Naive thymus-derived CD8-positive, alpha-beta T cell (primary cell): ENCODE measurements at regions not wholly inside any gene's neighbourhood (a gene's known extent, or its start where the extent isn't known, plus 50 kb on each side); places are given as distances from the start of the nearest gene placed in this dataset.

Experiments used
- ATAC-seq, 2 donors: fragments of 150-1000 bp; cut with Tn5 transposase in 1 of 2; sonication (Bioruptor Pico), chemical (Tn5 transposase) in 1 of 2; 1 replicate in 1 of 2; 2 replicates in 1 of 2; pipeline ENCODE4 v1.10.0; 2021; ENCODE audit warnings: mild to moderate bottlenecking in 2 of 2, moderate library complexity in 2 of 2
- POLR2A ChIA-PET: fragments of 350-600 bp; sonication (Branson Sonifier 250); formaldehyde crosslinking; loops from one replicate; lab custom pipeline; 2021; ENCODE audit warnings: antibody characterized with exemption; lab: Charles Lee
- DNase-seq, 10 donors: peaks; one replicate each; pipeline versions ENCODE4 v3.0.0 to v3.0.0-alpha.2; 2020 to 2022
- H3K27ac Mint-ChIP-seq, 10 donors: one replicate each; pipeline ENCODE4 v1.8.0; 2020 to 2022; ENCODE audit warnings: mild to moderate bottlenecking in 10 of 10, mixed read lengths in 10 of 10, moderate library complexity in 4 of 10, inconsistent platforms in 1 of 10
- H3K27me3 Mint-ChIP-seq, 5 donors: one replicate each; pipeline ENCODE4 v1.8.0; 2021 to 2022; ENCODE audit warnings: mixed read lengths in 5 of 5
- H3K36me3 Mint-ChIP-seq, 3 donors: one replicate each; pipeline ENCODE4 v1.8.0; 2020 to 2022; ENCODE audit warnings: mixed read lengths in 3 of 3, mild to moderate bottlenecking in 2 of 3, inconsistent platforms in 1 of 3
- H3K4me1 Mint-ChIP-seq, 4 donors: one replicate each; pipeline ENCODE4 v1.8.0; 2021 to 2022; ENCODE audit warnings: mixed read lengths in 4 of 4
- H3K4me3 Mint-ChIP-seq, 10 donors: one replicate each; pipeline ENCODE4 v1.8.0; 2020 to 2022; ENCODE audit warnings: mild to moderate bottlenecking in 10 of 10, mixed read lengths in 10 of 10, moderate library complexity in 6 of 10, inconsistent platforms in 1 of 10
- H3K9me3 Mint-ChIP-seq, 9 donors: one replicate each; pipeline ENCODE4 v1.8.0; 2020 to 2022; ENCODE audit warnings: mixed read lengths in 9 of 9, mild to moderate bottlenecking in 3 of 9, inconsistent platforms in 1 of 9, moderate library complexity in 1 of 9

DNA sequence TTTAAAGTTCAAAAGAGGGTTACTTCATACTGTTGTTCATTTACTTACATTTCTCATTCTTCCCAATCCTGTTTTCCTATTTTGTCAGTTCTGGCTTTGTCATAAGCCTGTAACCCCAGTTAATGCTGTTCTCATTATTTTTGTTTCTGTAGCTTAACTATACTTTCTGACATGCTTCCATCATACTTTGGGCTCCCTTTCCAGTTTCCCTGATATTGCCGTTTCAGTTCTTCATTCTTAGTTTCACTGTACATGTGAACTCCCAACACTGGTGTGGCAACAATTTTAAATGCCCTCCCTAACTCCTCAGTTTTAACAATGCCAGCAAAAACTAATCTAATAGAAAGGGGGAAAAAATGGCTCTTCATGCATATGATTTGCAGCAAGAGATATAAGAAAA is 456.7 kb downstream of the LMO4 start:
- no peaks in the 10 kb centered on the region for H3K9me3 Mint-ChIP-seq
- no peak for ATAC-seq
- no peaks in the 10 kb centered on the region for H3K36me3 Mint-ChIP-seq
- no peak for DNase-seq
- no peaks in the 10 kb centered on the region for H3K4me1 Mint-ChIP-seq
- POLR2A ChIA-PET, result no interaction called here
- no peak overlapping the region for H3K27ac Mint-ChIP-seq
- H3K27me3 Mint-ChIP-seq, result peaks cover 0 to 15% (median 2%) of the 10 kb centered on the region in 5 donors
- no peak overlapping the region for H3K4me3 Mint-ChIP-seq

DNA sequence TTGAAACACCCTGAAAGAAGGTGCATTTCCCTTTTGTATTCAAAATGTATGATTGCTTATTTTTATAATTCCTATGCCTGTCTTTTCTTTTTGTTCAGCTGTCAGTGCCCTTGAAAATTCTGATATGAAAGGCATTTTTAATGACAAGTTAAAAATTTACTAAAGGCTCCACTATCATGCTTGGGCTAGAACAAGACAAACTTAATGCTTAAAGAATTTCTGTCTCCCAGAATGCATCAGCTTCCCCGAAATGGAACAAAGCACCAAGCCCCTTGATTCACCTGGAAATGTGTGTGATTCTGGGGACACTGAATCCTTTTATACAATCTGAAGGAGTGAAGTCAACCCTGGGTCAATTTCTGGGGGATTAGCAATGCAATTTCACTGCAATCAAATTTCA is 457.5 kb downstream of the LMO4 start:
- Mint-ChIP-seq H3K9me3 (no peaks in the 10 kb centered on the region), H3K27ac (no peak overlapping the region), H3K4me1 (no peaks in the 10 kb centered on the region), H3K36me3 (no peaks in the 10 kb centered on the region), H3K4me3 (no peak overlapping the region), H3K27me3 (peaks cover 0 to 15% (median 2%) of the 10 kb centered on the region in 5 donors)
- POLR2A ChIA-PET, result no interaction called here
- no peak for ATAC-seq
- no peak for DNase-seq

DNA sequence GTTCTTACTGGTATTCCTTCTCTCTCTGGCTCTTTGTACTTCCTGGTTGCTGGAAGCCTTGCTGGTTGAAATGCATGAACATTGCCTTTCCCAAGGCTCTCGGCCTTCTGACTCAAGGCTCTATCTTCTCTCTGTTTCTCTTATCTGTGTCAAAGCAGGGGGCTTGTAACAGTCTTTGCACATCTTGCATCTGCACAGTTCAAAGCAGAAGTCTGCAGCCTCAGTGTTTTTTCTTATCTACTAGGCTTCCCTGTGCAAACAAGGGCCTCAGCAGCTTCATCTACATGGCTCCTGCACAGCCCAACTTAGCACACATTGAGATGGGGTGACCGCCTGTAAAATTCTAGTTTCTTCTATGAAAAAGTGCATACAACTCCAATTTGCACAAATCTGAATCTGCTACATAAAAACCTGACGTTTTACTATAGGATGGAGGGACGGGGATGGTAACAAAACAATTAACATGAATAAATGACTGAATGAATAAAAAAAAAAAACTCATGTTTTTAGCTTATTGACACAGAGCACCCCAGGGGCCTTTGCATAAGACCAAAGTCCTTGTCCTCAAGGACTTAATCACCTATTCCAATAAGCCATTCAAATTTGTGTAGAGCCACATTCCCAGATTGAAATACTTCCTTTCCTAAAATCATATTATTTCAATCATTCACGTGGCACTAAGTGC is 458.3 kb downstream of the LMO4 start:
- no peaks in the 10 kb centered on the region for H3K4me1 Mint-ChIP-seq
- ATAC-seq (no peak), DNase-seq (no peak)
- H3K36me3 Mint-ChIP-seq, result no peaks in the 10 kb centered on the region
- POLR2A ChIA-PET, result no interaction called here
- no peak overlapping the region for H3K4me3 Mint-ChIP-seq
- peaks cover 0 to 15% (median 2%) of the 10 kb centered on the region in 5 donors for H3K27me3 Mint-ChIP-seq
- H3K27ac Mint-ChIP-seq, result no peak overlapping the region
- peaks cover 0 to 1% (median 0%) of the 10 kb centered on the region in 9 donors for H3K9me3 Mint-ChIP-seq

DNA sequence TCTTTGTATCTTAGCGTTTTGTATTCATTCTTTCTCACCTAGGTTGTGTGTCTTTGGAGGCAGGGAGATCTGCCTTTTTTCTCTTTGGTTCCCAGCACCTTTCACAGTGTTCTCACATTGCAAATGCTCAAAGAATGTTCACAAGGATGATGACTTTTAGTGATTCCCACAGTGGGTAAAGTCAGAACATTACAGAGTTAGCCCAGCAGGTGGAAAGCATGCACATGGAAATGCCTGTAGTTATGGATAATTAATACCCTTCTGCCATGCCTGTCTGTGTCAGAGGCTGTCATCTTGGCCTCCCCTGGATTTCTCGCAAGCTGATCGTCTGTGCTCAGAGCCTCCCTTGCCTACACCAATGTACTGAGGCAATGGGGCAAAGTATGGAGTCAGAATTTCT is 458.9 kb downstream of the LMO4 start:
- Mint-ChIP-seq H3K4me1 (no peaks in the 10 kb centered on the region), H3K27me3 (peaks cover 0 to 15% (median 2%) of the 10 kb centered on the region in 5 donors), H3K4me3 (no peak overlapping the region), H3K36me3 (no peaks in the 10 kb centered on the region), H3K27ac (no peak overlapping the region), H3K9me3 (peaks cover 0 to 1% (median 0%) of the 10 kb centered on the region in 9 donors)
- no peak for DNase-seq
- POLR2A ChIA-PET, result no interaction called here
- ATAC-seq, result no peak

DNA sequence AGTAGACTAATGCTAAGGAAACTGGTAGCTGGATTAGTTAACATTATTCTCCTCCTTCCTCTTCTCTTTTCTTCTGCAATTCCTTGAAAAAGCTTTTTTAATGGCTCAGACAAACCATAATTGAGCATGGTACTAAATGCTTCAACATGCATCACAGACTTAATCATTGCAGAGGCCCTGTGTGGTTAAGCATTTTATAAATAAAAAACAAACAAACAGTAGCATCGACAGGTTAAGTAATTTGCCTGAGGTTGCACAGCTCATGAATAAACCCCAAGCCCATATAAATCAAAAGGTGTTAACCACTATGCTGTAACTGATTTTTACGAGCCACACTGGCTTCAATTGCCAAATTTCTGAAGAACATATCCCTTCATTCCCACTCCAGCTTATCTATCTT is 462.1 kb downstream of the LMO4 start:
- ATAC-seq, result no peak
- H3K27ac Mint-ChIP-seq, result no peak overlapping the region
- POLR2A ChIA-PET, result no interaction called here
- H3K9me3 Mint-ChIP-seq, result peaks cover 0 to 1% (median 0%) of the 10 kb centered on the region in 9 donors
- DNase-seq, result no peak
- H3K36me3 Mint-ChIP-seq, result no peaks in the 10 kb centered on the region
- no peaks in the 10 kb centered on the region for H3K4me1 Mint-ChIP-seq
- peaks cover 0 to 4% (median 0%) of the 10 kb centered on the region in 5 donors for H3K27me3 Mint-ChIP-seq
- H3K4me3 Mint-ChIP-seq, result no peak overlapping the region

DNA sequence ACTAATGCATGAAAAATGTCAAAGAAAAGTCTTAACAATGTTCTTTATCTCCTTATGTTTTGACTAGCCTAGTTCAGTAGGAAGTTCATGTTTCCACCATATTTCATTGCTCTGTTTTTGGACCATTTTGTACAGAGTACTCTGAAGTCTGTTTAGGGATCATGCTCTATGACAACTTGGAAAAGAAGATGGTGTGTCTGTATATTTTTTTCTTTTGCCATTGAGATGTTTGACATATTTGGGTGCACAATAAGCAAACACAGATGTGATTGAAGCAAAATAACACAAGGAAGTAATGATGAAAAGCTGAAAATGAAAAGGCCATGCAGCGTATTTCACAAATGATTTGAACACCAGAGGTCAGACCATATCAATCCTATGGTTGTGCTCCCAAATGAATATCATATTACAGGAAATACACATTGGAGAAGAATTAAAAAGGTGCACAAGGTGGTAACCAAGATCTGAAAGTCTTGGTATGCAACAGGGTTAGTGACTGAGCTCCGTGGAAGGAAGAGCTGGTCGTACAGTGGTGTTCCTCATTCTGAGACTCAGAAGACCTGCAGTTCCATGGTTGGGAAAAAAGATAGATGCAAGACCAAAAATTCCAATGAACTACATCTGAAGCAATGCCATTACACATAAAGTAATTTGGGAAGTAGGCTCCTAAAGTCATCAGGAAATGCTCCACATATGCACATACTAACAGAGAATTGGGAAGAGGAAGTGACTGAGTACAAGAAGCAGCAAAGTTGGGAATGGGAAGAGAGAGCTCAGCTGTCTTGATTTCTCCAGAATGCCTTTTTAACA is 463.5 kb downstream of the LMO4 start:
- POLR2A ChIA-PET, result no interaction called here
- Mint-ChIP-seq H3K27me3 (no peaks in the 10 kb centered on the region), H3K4me3 (no peak overlapping the region), H3K36me3 (no peaks in the 10 kb centered on the region), H3K9me3 (peaks cover 0 to 1% (median 0%) of the 10 kb centered on the region in 9 donors), H3K27ac (no peak overlapping the region), H3K4me1 (no peaks in the 10 kb centered on the region)
- DNase-seq (no peak), ATAC-seq (no peak)

DNA sequence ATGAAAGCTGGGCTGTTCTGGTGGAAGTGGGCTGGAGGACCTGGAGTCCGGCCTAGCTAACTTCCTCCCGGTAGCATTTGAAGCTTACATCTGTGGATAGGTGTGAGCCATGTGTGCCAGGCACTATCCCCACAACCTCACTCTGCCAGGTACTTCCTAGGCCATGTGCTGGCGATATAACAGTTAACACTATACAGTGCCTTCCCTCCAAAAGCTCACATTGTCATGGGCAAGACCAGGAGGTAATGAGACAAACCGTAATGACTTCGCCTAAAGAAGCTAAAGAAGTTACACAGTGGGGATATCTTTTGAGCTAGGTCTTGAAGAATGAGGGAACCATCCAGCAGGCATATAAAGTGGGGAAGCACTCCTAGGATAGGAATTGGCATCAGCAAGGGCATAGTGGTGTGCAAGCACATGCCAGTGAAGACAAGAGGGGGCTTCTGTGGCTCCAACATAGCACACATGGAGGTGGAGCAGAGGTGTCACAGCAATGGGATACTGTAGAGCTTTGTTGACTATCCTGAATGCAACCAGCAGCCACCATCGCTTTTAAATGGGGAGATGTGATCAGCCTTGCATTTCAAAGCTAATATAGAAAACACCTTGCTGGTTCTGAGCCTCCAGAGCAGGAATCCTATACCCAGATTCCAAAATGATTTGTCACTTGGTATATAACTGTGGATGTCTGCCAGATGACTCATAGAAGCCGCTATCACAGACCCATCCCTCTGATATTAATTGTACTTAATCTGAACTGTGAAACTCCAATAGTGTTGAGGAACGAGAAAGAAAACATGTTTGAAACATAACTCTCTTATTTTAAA is 466.3 kb downstream of the LMO4 start:
- peaks cover 0 to 1% (median 0%) of the 10 kb centered on the region in 9 donors for H3K9me3 Mint-ChIP-seq
- ATAC-seq, result no peak
- no peak for DNase-seq
- H3K36me3 Mint-ChIP-seq, result no peaks in the 10 kb centered on the region
- H3K4me3 Mint-ChIP-seq, result no peak overlapping the region
- POLR2A ChIA-PET, result no interaction called here
- no peaks in the 10 kb centered on the region for H3K4me1 Mint-ChIP-seq
- peaks cover 0 to 10% (median 5%) of the 10 kb centered on the region in 5 donors for H3K27me3 Mint-ChIP-seq
- H3K27ac Mint-ChIP-seq, result no peak overlapping the region

DNA sequence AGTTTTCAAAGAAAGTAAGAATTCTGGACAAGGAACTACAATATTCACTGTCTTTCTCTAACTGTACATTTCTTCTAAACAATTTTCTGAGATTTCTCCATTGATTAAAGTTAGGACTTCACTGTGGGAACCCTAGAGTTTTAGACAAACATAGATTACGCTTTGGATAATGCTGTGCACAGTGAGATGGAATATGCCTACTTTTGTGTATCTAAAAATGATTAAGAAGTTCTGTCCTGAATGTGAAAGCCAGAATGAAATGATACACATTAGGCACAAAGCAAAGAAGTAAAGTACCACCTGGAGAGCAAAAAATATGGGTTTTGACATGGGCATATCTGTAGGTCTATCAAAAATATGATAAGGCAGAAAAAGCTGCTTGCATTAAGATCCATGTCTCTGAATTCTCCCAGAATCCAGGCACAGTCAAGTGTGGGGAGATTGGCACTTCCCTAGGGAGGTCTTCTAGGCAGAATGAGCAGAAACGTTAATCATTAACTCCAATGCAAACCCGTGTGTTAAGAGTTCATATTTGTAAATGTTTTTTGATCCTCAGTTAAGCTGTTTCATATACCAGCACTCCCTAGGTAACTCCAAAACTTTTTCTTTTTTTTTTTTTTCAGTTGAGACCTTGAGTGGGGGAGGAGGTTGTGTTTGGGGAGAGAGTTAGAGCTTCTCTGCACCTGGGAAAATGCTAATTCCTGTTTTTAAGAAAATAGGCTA is 467.1 kb downstream of the LMO4 start:
- peaks cover 0 to 12% (median 5%) of the 10 kb centered on the region in 5 donors for H3K27me3 Mint-ChIP-seq
- no peak overlapping the region for H3K4me3 Mint-ChIP-seq
- no peaks in the 10 kb centered on the region for H3K36me3 Mint-ChIP-seq
- no peak overlapping the region for H3K27ac Mint-ChIP-seq
- H3K9me3 Mint-ChIP-seq, result peaks cover 0 to 1% (median 0%) of the 10 kb centered on the region in 9 donors
- DNase-seq (no peak), ATAC-seq (no peak)
- POLR2A ChIA-PET, result no interaction called here
- no peaks in the 10 kb centered on the region for H3K4me1 Mint-ChIP-seq

DNA sequence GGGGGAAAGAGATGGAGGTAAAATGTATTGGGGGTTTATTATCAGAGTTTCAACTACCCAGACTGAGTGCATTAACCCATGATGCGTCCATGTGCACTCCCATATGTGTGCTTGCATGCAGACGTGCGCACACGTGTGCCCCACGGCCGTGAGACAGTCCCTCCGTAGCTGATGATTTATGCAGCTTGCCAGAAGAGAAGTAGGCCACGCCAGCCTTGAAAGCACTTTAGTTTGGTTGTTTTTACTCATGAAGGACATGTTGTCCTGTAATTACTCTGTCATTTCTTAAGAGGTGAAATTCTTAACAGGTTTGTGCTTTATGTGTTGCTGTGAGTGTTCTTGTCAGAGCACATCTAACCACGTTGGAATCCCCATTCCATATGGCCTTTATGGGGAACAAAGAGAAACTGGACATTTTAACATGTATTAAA is 467.8 kb downstream of the LMO4 start:
- H3K27me3 Mint-ChIP-seq, result peaks cover 0 to 13% (median 5%) of the 10 kb centered on the region in 5 donors
- ATAC-seq, result no peak
- H3K36me3 Mint-ChIP-seq, result no peaks in the 10 kb centered on the region
- POLR2A ChIA-PET, result no interaction called here
- no peaks in the 10 kb centered on the region for H3K4me1 Mint-ChIP-seq
- no peak overlapping the region for H3K4me3 Mint-ChIP-seq
- no peaks in the 10 kb centered on the region for H3K9me3 Mint-ChIP-seq
- H3K27ac Mint-ChIP-seq, result no peak overlapping the region
- no peak for DNase-seq

DNA sequence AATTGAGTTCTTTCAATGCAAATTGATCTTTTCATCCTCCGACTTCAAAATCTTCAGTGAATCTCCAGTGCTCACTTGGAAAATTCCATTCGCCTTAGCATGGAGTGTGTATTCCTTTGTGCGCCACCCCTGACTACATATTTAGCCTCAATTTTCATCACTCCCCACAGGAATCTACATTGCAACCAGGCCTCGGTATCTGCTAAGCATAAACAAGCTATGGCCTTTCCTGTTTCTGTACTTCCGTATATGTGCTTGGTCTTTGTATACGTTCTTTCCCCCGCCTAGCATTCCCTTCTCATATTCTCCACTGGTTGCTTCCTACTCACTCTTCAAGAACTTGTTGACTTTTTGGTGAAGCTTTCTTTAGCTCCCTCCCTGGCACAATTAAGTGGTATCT is 470.8 kb downstream of the LMO4 start:
- Mint-ChIP-seq H3K27me3 (peaks cover 0 to 13% (median 9%) of the 10 kb centered on the region in 5 donors), H3K27ac (no peak overlapping the region), H3K4me3 (no peak overlapping the region), H3K36me3 (no peaks in the 10 kb centered on the region), H3K9me3 (no peaks in the 10 kb centered on the region), H3K4me1 (no peaks in the 10 kb centered on the region)
- POLR2A ChIA-PET, result no interaction called here
- ATAC-seq (no peak), DNase-seq (no peak)

DNA sequence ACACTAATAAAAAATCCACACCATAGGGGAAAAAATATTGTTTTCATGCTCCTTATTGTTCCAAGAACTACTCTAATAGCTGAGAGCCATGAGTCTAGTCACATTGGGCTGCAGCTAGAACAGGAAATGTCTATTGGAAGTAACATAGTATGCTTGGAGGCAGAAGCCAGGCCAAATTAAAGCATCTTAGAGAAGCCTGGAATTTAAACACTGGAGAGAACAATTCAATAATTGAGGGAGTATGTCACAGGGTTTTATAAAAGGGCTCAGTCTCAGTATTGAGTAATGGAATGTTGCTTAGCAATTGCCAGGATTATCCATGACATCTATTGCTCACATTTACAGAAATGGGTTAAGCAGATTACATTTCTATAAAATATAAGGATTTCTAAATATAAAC is 471.3 kb downstream of the LMO4 start:
- DNase-seq, result no peak
- Mint-ChIP-seq H3K9me3 (no peaks in the 10 kb centered on the region), H3K4me1 (no peaks in the 10 kb centered on the region), H3K27ac (no peak overlapping the region), H3K27me3 (peaks cover 0 to 13% (median 9%) of the 10 kb centered on the region in 5 donors), H3K4me3 (no peak overlapping the region), H3K36me3 (no peaks in the 10 kb centered on the region)
- POLR2A ChIA-PET, result no interaction called here
- ATAC-seq, result no peak

DNA sequence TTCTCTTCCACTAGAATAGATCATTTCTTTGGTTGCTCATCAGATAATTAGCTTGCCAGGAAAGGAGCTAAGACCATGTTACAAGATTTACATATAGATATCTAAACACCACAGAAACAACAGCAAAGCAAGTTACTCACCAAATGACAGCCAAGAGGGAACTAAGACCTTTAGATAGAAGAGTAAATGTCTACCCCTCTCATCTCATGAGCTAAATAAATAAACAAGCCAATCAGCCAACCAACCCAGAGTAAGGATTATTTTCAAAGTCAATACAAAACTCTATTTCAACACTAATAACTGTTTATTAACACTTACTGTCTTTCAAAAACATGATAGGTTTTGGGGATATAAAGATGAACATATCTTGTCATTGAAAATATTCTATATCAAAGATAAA is 474.7 kb downstream of the LMO4 start:
- DNase-seq (no peak), ATAC-seq (no peak)
- POLR2A ChIA-PET, result interaction anchor here (0.6 kb wide), 1 partner anchor 49 kb away, joined by 3 read pairs; no protein-coding TSS in a partner anchor
- H3K9me3 Mint-ChIP-seq, result no peaks in the 10 kb centered on the region
- no peak overlapping the region for H3K27ac Mint-ChIP-seq
- H3K27me3 Mint-ChIP-seq, result peaks cover 0 to 10% (median 9%) of the 10 kb centered on the region in 5 donors
- no peak overlapping the region for H3K4me3 Mint-ChIP-seq
- H3K36me3 Mint-ChIP-seq, result no peaks in the 10 kb centered on the region
- no peaks in the 10 kb centered on the region for H3K4me1 Mint-ChIP-seq
